Suprapubic skin (tissue), 4 donors: ENCODE measurements at regions not wholly inside any gene's neighbourhood (a gene's known extent, or its start where the extent isn't known, plus 50 kb on each side); places are given as distances from the start of the nearest gene placed in this dataset.

ENCODE experiments used
- DNase-seq, 2 donors: peaks; one replicate each; pipeline ENCODE4 v3.0.0-alpha.2; 2019; ENCODE audit warnings: low spot score in 2 of 2
- H3K27ac ChIP-seq: fragments of 200-600 bp; sonication (generic); one replicate; pipeline ENCODE4 v1.5.1; 2019
- H3K27me3 ChIP-seq: fragments of 200-600 bp; sonication (generic); one replicate; pipeline ENCODE4 v1.5.1; 2019
- H3K36me3 ChIP-seq: fragments of 200-600 bp; sonication (generic); one replicate; pipeline ENCODE4 v1.5.1; 2019
- H3K4me1 ChIP-seq: fragments of 200-600 bp; sonication (generic); one replicate; pipeline ENCODE4 v1.5.1; 2019
- H3K4me3 ChIP-seq: fragments of 200-600 bp; sonication (generic); one replicate; pipeline ENCODE4 v1.5.1; 2019; ENCODE audit warnings: mild to moderate bottlenecking
- H3K9me3 ChIP-seq: fragments of 200-600 bp; sonication (generic); one replicate; pipeline ENCODE4 v1.5.1; 2019
- CTCF ChIP-seq, 2 donors: fragments of 200-600 bp in 1 of 2; fragments of 450-650 bp in 1 of 2; sonication (generic) in 1 of 2; IDR thresholded peaks; one replicate each; pipeline ENCODE4 v1.5.1; 2016 to 2019; ENCODE audit warnings: antibody characterized with exemption in 2 of 2, mild to moderate bottlenecking in 1 of 2, moderate library complexity in 1 of 2
- EP300 ChIP-seq: sonication (generic); formaldehyde crosslinking; IDR thresholded peaks from one replicate; pipeline ENCODE4 v1.6.1; 2017; ENCODE audit warnings: antibody characterized with exemption
- POLR2A ChIP-seq, 2 donors: fragments of 450-650 bp; IDR thresholded peaks; one replicate each; pipeline ENCODE4 v1.6.1; 2017; ENCODE audit warnings: antibody characterized with exemption in 2 of 2, mild to moderate bottlenecking in 2 of 2, moderate library complexity in 2 of 2
- POLR2AphosphoS5 ChIP-seq, 3 donors: sonication (generic); formaldehyde crosslinking; IDR thresholded peaks; one replicate each; pipeline ENCODE4 v1.6.1; 2017; ENCODE audit warnings: antibody characterized with exemption in 3 of 3
- WGBS: methylation state at CpG from one replicate; pipeline ENCODE4 v1.1.5; 2018; 5-methylcytosine and 5-hydroxymethylcytosine counted together

- H3K36me3 ChIP-seq: no peaks in the 10 kb centered on the region
- no peaks in the 10 kb centered on the region for H3K27me3 ChIP-seq
- H3K4me1 ChIP-seq: no peaks in the 10 kb centered on the region
- no peak overlapping the region for H3K27ac ChIP-seq
- H3K4me3 ChIP-seq: no peak overlapping the region
- DNase-seq: no peak
- H3K9me3 ChIP-seq: no peaks in the 10 kb centered on the region
- TF ChIP-seq EP300: no peak
- TF ChIP-seq POLR2A (IDR thresholded peaks at IDR 0.05): no peak
- no peak for TF ChIP-seq POLR2AphosphoS5 (IDR thresholded peaks at IDR 0.05)
- TF ChIP-seq CTCF (IDR thresholded peaks at IDR 0.05): no peak
Observed at GRCh38 chr11:91174734-91175133, 951.9 kb upstream of the CHORDC1 start.

GRCh38 chr11:91174193-91174592 is 951.3 kb upstream of the CHORDC1 start:
- no peak for TF ChIP-seq POLR2AphosphoS5 (IDR thresholded peaks at IDR 0.05)
- TF ChIP-seq POLR2A (IDR thresholded peaks at IDR 0.05): no peak
- TF ChIP-seq EP300: no peak
- no peak for TF ChIP-seq CTCF (IDR thresholded peaks at IDR 0.05)
- WGBS: 86% methylated on average over 2 of the region's 2 CpGs

GRCh38 chr11:91173701-91174100 is 950.9 kb upstream of the CHORDC1 start:
- Histone ChIP-seq H3K4me3 (no peak overlapping the region), H3K27me3 (no peaks in the 10 kb centered on the region), H3K4me1 (no peaks in the 10 kb centered on the region), H3K27ac (no peak overlapping the region), H3K36me3 (no peaks in the 10 kb centered on the region), H3K9me3 (no peaks in the 10 kb centered on the region)
- TF ChIP-seq EP300 (no peak), POLR2AphosphoS5 (IDR thresholded peaks at IDR 0.05) (no peak), CTCF (IDR thresholded peaks at IDR 0.05) (no peak), POLR2A (IDR thresholded peaks at IDR 0.05) (no peak)
- DNase-seq: no peak

More at GRCh38 chr11:91174193-91174592, 951.3 kb upstream of the CHORDC1 start:
- Histone ChIP-seq H3K4me3 (no peak overlapping the region), H3K4me1 (no peaks in the 10 kb centered on the region), H3K27ac (no peak overlapping the region), H3K27me3 (no peaks in the 10 kb centered on the region), H3K9me3 (no peaks in the 10 kb centered on the region), H3K36me3 (no peaks in the 10 kb centered on the region)
- no peak for DNase-seq

- TF ChIP-seq EP300 (no peak), POLR2A (IDR thresholded peaks at IDR 0.05) (no peak), POLR2AphosphoS5 (IDR thresholded peaks at IDR 0.05) (no peak)
- no peak for DNase-seq
- H3K4me1 ChIP-seq: no peaks in the 10 kb centered on the region
- H3K36me3 ChIP-seq: no peaks in the 10 kb centered on the region
- H3K27me3 ChIP-seq: no peaks in the 10 kb centered on the region
- no peak overlapping the region for H3K4me3 ChIP-seq
- H3K27ac ChIP-seq: no peak overlapping the region
- no peaks in the 10 kb centered on the region for H3K9me3 ChIP-seq
Observed at GRCh38 chr11:91170711-91171110, 947.9 kb upstream of the CHORDC1 start.

- TF ChIP-seq POLR2AphosphoS5 (IDR thresholded peaks at IDR 0.05) (no peak), EP300 (no peak), POLR2A (IDR thresholded peaks at IDR 0.05) (no peak)
- H3K36me3 ChIP-seq: no peaks in the 10 kb centered on the region
Observed at GRCh38 chr11:91164452-91164822, 941.6 kb upstream of the CHORDC1 start.

GRCh38 chr11:91163619-91164451 is 941.0 kb upstream of the CHORDC1 start:
- Histone ChIP-seq H3K27ac (no peak overlapping the region), H3K9me3 (no peaks in the 10 kb centered on the region), H3K4me1 (no peaks in the 10 kb centered on the region), H3K4me3 (no peak overlapping the region), H3K27me3 (no peaks in the 10 kb centered on the region), H3K36me3 (no peaks in the 10 kb centered on the region)
- TF ChIP-seq POLR2A (IDR thresholded peaks at IDR 0.05): no peak
- TF ChIP-seq EP300: peak; percentile 59
- no peak for DNase-seq
- WGBS: 24% methylated on average over 2 of the region's 2 CpGs

More at GRCh38 chr11:91164452-91164822, 941.6 kb upstream of the CHORDC1 start:
- no peaks in the 10 kb centered on the region for H3K4me1 ChIP-seq
- H3K27ac ChIP-seq: no peak overlapping the region
- no peaks in the 10 kb centered on the region for H3K9me3 ChIP-seq
- 59% methylated on average over 3 of the region's 3 CpGs for WGBS
- no peak overlapping the region for H3K4me3 ChIP-seq
- DNase-seq: no peak
- H3K27me3 ChIP-seq: no peaks in the 10 kb centered on the region
